ENCODE measurements at regions not wholly inside any gene's neighbourhood (a gene's known extent, or its start where the extent isn't known, plus 50 kb on each side); places are given as distances from the start of the nearest gene placed in this dataset.

DNA sequence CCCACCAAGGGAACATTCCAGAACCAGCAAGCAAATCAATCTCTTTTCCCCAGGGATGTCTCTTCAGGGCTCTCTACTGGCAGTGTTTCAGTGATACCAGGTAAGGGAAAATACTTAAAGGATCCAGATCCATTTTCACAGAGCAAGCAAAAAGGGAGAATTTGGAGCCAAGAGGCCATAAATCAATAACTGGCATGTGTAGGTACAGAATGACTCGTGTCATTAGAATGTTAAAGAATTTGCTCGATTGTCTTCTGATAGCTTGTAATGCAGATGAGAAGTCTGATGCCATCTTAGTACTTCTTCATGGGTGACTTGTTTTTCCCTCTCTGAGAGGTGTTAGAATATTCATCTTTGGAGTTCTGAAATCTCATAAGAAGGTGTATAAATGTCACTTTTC lies 242.9 kb downstream of the KTN1 start:
- TF ChIP-seq POLR2A (IDR thresholded peaks at IDR 0.05; ENCODE audit: low read depth, low read length) = no peak
- no peak for TF ChIP-seq POLR2AphosphoS5 (IDR thresholded peaks at IDR 0.05; ENCODE audit: low read depth, low read length)
